ENCODE measurements at regions not wholly inside any gene's neighbourhood (a gene's known extent, or its start where the extent isn't known, plus 50 kb on each side); places are given as distances from the start of the nearest gene placed in this dataset.

- Histone ChIP-seq H3K9me3 (ENCODE audit: control insufficient read depth in 2 of 2, insufficient read depth in 1 of 2, low read length in 1 of 2) (no peaks in the 10 kb centered on the region), H3K36me3 (ENCODE audit: control insufficient read depth in 2 of 2, insufficient read depth in 2 of 2, low read length in 1 of 2) (no peaks in the 10 kb centered on the region), H3K27me3 (ENCODE audit: control insufficient read depth in 2 of 2, insufficient read depth in 1 of 2, low read length in 1 of 2) (no peaks in the 10 kb centered on the region), H3K4me1 (ENCODE audit: control insufficient read depth in 2 of 2, insufficient read depth in 2 of 2, low read length in 2 of 2) (no peaks in the 10 kb centered on the region), H3K4me3 (ENCODE audit: low read length in 2 of 2) (no peak overlapping the region), H3K27ac (ENCODE audit: low read depth in 1 of 2, low read length in 1 of 2) (no peak overlapping the region)
- no peak for DNase-seq (ENCODE audit: low read depth in 6 of 9, low spot score in 9 of 9)
- WGBS, result 92% methylated on average over 9 of the region's 9 CpGs
Measured at GRCh38 chr12:42987216-42987650, 397.7 kb upstream of the PRICKLE1 start.

GRCh38 chr12:42985506-42985905 is 396.0 kb upstream of the PRICKLE1 start:
- H3K9me3 ChIP-seq (ENCODE audit: control insufficient read depth in 2 of 2, insufficient read depth in 1 of 2, low read length in 1 of 2), result no peaks in the 10 kb centered on the region
- H3K4me1 ChIP-seq (ENCODE audit: control insufficient read depth in 2 of 2, insufficient read depth in 2 of 2, low read length in 2 of 2), result no peaks in the 10 kb centered on the region
- no peak for DNase-seq (ENCODE audit: low read depth in 6 of 9, low spot score in 9 of 9)
- H3K27me3 ChIP-seq (ENCODE audit: control insufficient read depth in 2 of 2, insufficient read depth in 1 of 2, low read length in 1 of 2), result no peaks in the 10 kb centered on the region
- WGBS, result 57% methylated on average over 1 of the region's 1 CpG
- no peaks in the 10 kb centered on the region for H3K36me3 ChIP-seq (ENCODE audit: control insufficient read depth in 2 of 2, insufficient read depth in 2 of 2, low read length in 1 of 2)
- H3K27ac ChIP-seq (ENCODE audit: low read depth in 1 of 2, low read length in 1 of 2), result no peak overlapping the region
- H3K4me3 ChIP-seq (ENCODE audit: low read length in 2 of 2), result no peak overlapping the region

- Histone ChIP-seq H3K4me3 (ENCODE audit: low read length in 2 of 2) (no peak overlapping the region), H3K9me3 (ENCODE audit: control insufficient read depth in 2 of 2, insufficient read depth in 1 of 2, low read length in 1 of 2) (peaks cover 0 to 2% of the 10 kb centered on the region in 2 donors), H3K36me3 (ENCODE audit: control insufficient read depth in 2 of 2, insufficient read depth in 2 of 2, low read length in 1 of 2) (no peaks in the 10 kb centered on the region), H3K4me1 (ENCODE audit: control insufficient read depth in 2 of 2, insufficient read depth in 2 of 2, low read length in 2 of 2) (no peaks in the 10 kb centered on the region), H3K27ac (ENCODE audit: low read depth in 1 of 2, low read length in 1 of 2) (no peak overlapping the region), H3K27me3 (ENCODE audit: control insufficient read depth in 2 of 2, insufficient read depth in 1 of 2, low read length in 1 of 2) (no peaks in the 10 kb centered on the region)
- WGBS, result 95% methylated on average over 4 of the region's 4 CpGs
- DNase-seq (ENCODE audit: low read depth in 6 of 9, low spot score in 9 of 9), result no peak
Measured at GRCh38 chr12:42982828-42983227, 393.3 kb upstream of the PRICKLE1 start.

- Histone ChIP-seq H3K36me3 (ENCODE audit: control insufficient read depth in 2 of 2, insufficient read depth in 2 of 2, low read length in 1 of 2) (no peaks in the 10 kb centered on the region), H3K4me1 (ENCODE audit: control insufficient read depth in 2 of 2, insufficient read depth in 2 of 2, low read length in 2 of 2) (no peaks in the 10 kb centered on the region), H3K4me3 (ENCODE audit: low read length in 2 of 2) (no peak overlapping the region), H3K27ac (ENCODE audit: low read depth in 1 of 2, low read length in 1 of 2) (no peak overlapping the region), H3K27me3 (ENCODE audit: control insufficient read depth in 2 of 2, insufficient read depth in 1 of 2, low read length in 1 of 2) (no peaks in the 10 kb centered on the region), H3K9me3 (ENCODE audit: control insufficient read depth in 2 of 2, insufficient read depth in 1 of 2, low read length in 1 of 2) (peaks cover 0 to 2% of the 10 kb centered on the region in 2 donors)
- no peak for DNase-seq (ENCODE audit: low read depth in 6 of 9, low spot score in 9 of 9)
- WGBS, result 92% methylated on average over 3 of the region's 3 CpGs
Measured at GRCh38 chr12:42981379-42981778, 391.8 kb upstream of the PRICKLE1 start.

GRCh38 chr12:42980441-42980840 is 390.9 kb upstream of the PRICKLE1 start:
- H3K4me3 ChIP-seq (ENCODE audit: low read length in 2 of 2), result no peak overlapping the region
- WGBS, result 93% methylated on average over 5 of the region's 5 CpGs
- H3K27ac ChIP-seq (ENCODE audit: low read depth in 1 of 2, low read length in 1 of 2), result no peak overlapping the region
- no peak for DNase-seq (ENCODE audit: low read depth in 6 of 9, low spot score in 9 of 9)
- no peaks in the 10 kb centered on the region for H3K36me3 ChIP-seq (ENCODE audit: control insufficient read depth in 2 of 2, insufficient read depth in 2 of 2, low read length in 1 of 2)
- no peaks in the 10 kb centered on the region for H3K4me1 ChIP-seq (ENCODE audit: control insufficient read depth in 2 of 2, insufficient read depth in 2 of 2, low read length in 2 of 2)
- H3K27me3 ChIP-seq (ENCODE audit: control insufficient read depth in 2 of 2, insufficient read depth in 1 of 2, low read length in 1 of 2), result no peaks in the 10 kb centered on the region
- H3K9me3 ChIP-seq (ENCODE audit: control insufficient read depth in 2 of 2, insufficient read depth in 1 of 2, low read length in 1 of 2), result peaks cover 0 to 2% of the 10 kb centered on the region in 2 donors

- no peaks in the 10 kb centered on the region for H3K4me1 ChIP-seq (ENCODE audit: control insufficient read depth in 2 of 2, insufficient read depth in 2 of 2, low read length in 2 of 2)
- no peak overlapping the region for H3K27ac ChIP-seq (ENCODE audit: low read depth in 1 of 2, low read length in 1 of 2)
- DNase-seq (ENCODE audit: low read depth in 6 of 9, low spot score in 9 of 9), result no peak
- H3K4me3 ChIP-seq (ENCODE audit: low read length in 2 of 2), result no peak overlapping the region
- no peaks in the 10 kb centered on the region for H3K27me3 ChIP-seq (ENCODE audit: control insufficient read depth in 2 of 2, insufficient read depth in 1 of 2, low read length in 1 of 2)
- peaks cover 0 to 2% of the 10 kb centered on the region in 2 donors for H3K9me3 ChIP-seq (ENCODE audit: control insufficient read depth in 2 of 2, insufficient read depth in 1 of 2, low read length in 1 of 2)
- H3K36me3 ChIP-seq (ENCODE audit: control insufficient read depth in 2 of 2, insufficient read depth in 2 of 2, low read length in 1 of 2), result no peaks in the 10 kb centered on the region
Measured at GRCh38 chr12:42979746-42980145, 390.2 kb upstream of the PRICKLE1 start.

- no peak for DNase-seq (ENCODE audit: low read depth in 6 of 9, low spot score in 9 of 9)
- Histone ChIP-seq H3K4me3 (ENCODE audit: low read length in 2 of 2) (no peak overlapping the region), H3K27ac (ENCODE audit: low read depth in 1 of 2, low read length in 1 of 2) (no peak overlapping the region), H3K9me3 (ENCODE audit: control insufficient read depth in 2 of 2, insufficient read depth in 1 of 2, low read length in 1 of 2) (peaks cover 0 to 2% of the 10 kb centered on the region in 2 donors), H3K36me3 (ENCODE audit: control insufficient read depth in 2 of 2, insufficient read depth in 2 of 2, low read length in 1 of 2) (no peaks in the 10 kb centered on the region), H3K4me1 (ENCODE audit: control insufficient read depth in 2 of 2, insufficient read depth in 2 of 2, low read length in 2 of 2) (no peaks in the 10 kb centered on the region), H3K27me3 (ENCODE audit: control insufficient read depth in 2 of 2, insufficient read depth in 1 of 2, low read length in 1 of 2) (no peaks in the 10 kb centered on the region)
- 100% methylated on average over 1 of the region's 1 CpG for WGBS
Measured at GRCh38 chr12:42978708-42979107, 389.2 kb upstream of the PRICKLE1 start.

GRCh38 chr12:42977451-42978230 is 388.1 kb upstream of the PRICKLE1 start:
- H3K4me1 ChIP-seq (ENCODE audit: control insufficient read depth in 2 of 2, insufficient read depth in 2 of 2, low read length in 2 of 2), result no peaks in the 10 kb centered on the region
- no peaks in the 10 kb centered on the region for H3K36me3 ChIP-seq (ENCODE audit: control insufficient read depth in 2 of 2, insufficient read depth in 2 of 2, low read length in 1 of 2)
- 45% methylated on average over 1 of the region's 1 CpG for WGBS
- H3K9me3 ChIP-seq (ENCODE audit: control insufficient read depth in 2 of 2, insufficient read depth in 1 of 2, low read length in 1 of 2), result peaks cover 0 to 2% of the 10 kb centered on the region in 2 donors
- no peak overlapping the region for H3K4me3 ChIP-seq (ENCODE audit: low read length in 2 of 2)
- no peak overlapping the region for H3K27ac ChIP-seq (ENCODE audit: low read depth in 1 of 2, low read length in 1 of 2)
- H3K27me3 ChIP-seq (ENCODE audit: control insufficient read depth in 2 of 2, insufficient read depth in 1 of 2, low read length in 1 of 2), result no peaks in the 10 kb centered on the region
- DNase-seq (ENCODE audit: low read depth in 6 of 9, low spot score in 9 of 9), result no peak

GRCh38 chr12:42976620-42977019 is 387.1 kb upstream of the PRICKLE1 start:
- no peak for DNase-seq (ENCODE audit: low read depth in 6 of 9, low spot score in 9 of 9)
- no peaks in the 10 kb centered on the region for H3K4me1 ChIP-seq (ENCODE audit: control insufficient read depth in 2 of 2, insufficient read depth in 2 of 2, low read length in 2 of 2)
- peaks cover 0 to 2% of the 10 kb centered on the region in 2 donors for H3K9me3 ChIP-seq (ENCODE audit: control insufficient read depth in 2 of 2, insufficient read depth in 1 of 2, low read length in 1 of 2)
- H3K4me3 ChIP-seq (ENCODE audit: low read length in 2 of 2), result no peak overlapping the region
- no peaks in the 10 kb centered on the region for H3K36me3 ChIP-seq (ENCODE audit: control insufficient read depth in 2 of 2, insufficient read depth in 2 of 2, low read length in 1 of 2)
- no peaks in the 10 kb centered on the region for H3K27me3 ChIP-seq (ENCODE audit: control insufficient read depth in 2 of 2, insufficient read depth in 1 of 2, low read length in 1 of 2)
- H3K27ac ChIP-seq (ENCODE audit: low read depth in 1 of 2, low read length in 1 of 2), result no peak overlapping the region

Data from thymus (tissue), 11 donors.